GM19023 (cell line): ENCODE measurements at regions not wholly inside any gene's neighbourhood (a gene's known extent, or its start where the extent isn't known, plus 50 kb on each side); places are given as distances from the start of the nearest gene placed in this dataset.

ENCODE experiments used
- ATAC-seq: cut with Tn5 transposase; IDR thresholded peaks from one replicate; pipeline ENCODE4 v1.9.1; 2021; ENCODE audit warnings: mild to moderate bottlenecking, moderate library complexity; ENCODE audit not compliant: unreplicated experiment

DNA sequence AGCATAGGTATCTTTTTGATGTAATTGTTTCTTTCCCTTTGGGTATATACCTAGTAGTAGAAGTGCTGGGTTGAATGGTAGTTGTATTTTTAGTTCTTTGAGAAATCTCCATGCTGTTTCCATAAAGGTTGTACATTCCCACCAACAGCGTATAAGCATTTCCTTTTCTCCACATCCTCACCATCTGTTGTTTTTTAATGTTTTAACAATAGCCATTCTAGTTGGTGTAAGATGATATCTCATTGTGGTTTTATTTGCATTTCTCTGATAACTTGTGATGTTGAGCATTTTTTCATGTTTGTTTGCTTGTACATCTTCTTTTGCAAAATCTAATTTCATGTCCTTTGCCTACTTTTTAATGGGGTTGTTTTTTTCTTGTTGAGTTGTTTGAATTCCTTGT, 80.0 kb upstream of the TMC3 start:
- ATAC-seq = no peak

DNA sequence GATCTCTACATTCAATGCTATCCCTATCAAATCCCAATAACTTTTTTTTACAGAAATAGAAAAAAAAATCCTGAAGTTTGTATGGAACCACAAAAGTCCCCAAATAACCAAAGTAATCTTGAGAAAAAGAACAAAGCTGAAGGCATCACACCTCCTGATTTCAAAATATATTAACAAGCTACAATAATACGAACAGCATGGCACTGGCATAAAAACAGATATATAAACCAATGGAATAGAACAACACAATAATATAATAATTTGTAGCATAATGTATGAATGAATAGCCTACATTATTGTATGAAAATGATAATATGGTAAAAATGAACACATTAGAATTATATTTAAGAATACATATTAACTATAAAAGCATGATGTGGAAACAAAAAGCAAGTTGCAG, 76.7 kb upstream of the TMC3 start:
- no peak for ATAC-seq

DNA sequence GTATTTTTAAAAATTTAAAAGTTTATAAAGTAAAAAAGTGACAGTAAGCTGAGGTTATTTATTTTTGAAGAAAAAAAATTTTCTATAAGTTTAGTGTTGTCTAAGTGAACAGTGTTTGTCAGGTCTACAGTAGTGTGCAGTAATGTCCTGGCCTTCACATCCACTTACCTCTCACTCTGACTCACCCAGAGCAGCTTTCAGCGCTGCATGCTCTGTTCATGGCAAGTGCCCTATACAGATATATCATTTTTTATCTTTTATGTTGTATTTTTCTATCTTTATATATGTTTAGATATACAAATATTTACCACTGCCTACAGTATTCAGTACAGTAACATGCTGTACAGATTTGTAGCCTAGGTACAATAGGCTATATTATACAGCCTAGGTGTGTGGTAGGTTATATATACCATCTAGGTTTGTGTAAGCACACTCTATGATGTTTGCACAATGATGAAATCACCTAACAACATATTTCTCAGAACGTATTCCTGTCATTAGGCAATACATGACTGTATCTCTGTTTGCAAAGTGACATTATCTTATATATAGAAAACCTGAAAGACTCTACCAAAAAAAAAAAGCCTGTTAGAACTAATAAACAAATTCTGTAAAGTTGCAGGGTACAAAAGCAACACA, 75.9 kb upstream of the TMC3 start:
- no peak for ATAC-seq

- no peak for ATAC-seq
Observed at GRCh38 chr15:81443040-81443820, 69.2 kb upstream of the TMC3 start.

- ATAC-seq = no peak
Observed at GRCh38 chr15:81442454-81442853, 68.4 kb upstream of the TMC3 start.

GRCh38 chr15:81434851-81435250, 60.8 kb upstream of the TMC3 start:
- no peak for ATAC-seq

DNA sequence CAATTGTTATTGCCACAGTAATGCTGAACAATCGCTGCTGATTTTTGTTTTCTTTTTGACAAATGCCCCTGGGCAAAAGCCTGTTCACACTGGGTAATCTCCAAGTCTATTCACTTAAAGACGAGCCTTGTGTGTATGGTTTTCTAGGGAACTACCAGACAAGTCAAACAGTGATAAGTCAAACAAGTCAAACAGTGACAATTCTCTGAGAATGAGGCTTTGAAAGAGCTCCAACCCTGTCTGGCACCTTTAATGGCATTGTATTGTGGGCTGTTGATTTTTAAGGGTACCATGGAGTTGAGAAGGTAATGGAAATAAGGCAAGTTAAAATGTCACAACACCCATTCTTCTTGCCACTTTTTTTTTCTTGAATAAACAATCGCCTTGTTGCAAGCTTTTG, 59.4 kb upstream of the TMC3 start:
- ATAC-seq = no peak

- no peak for ATAC-seq
Observed at GRCh38 chr15:81432179-81432578, 58.2 kb upstream of the TMC3 start.

GRCh38 chr15:81427176-81427575, 53.2 kb upstream of the TMC3 start:
- no peak for ATAC-seq

DNA sequence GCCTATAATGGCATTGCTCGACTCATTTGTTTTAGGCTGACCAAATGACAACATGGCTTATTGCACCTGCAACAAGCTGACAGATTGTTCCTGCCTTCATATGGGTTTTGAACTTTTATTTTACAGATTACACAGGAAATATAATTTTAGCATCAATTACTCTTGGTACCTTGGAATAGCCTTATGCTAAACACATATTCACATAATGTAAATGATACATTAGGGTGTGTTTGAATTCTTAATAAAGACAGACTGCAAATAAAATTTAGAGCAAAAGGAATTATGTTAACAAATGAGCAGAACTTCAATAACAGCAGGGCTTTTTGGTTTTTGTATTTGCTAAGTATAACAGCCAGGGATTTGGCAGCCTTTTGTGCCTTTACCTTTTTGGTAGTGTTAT, 51.9 kb upstream of the TMC3 start:
- ATAC-seq = no peak
